GM12878 (cell line): ENCODE measurements at regions not wholly inside any gene's neighbourhood (a gene's known extent, or its start where the extent isn't known, plus 50 kb on each side); places are given as distances from the start of the nearest gene placed in this dataset.

Experiments used
- ATAC-seq: fragments of 200-7000 bp; cut with Tn5 transposase; 3 replicates; pipeline ENCODE4 v1.9.1; 2020; ENCODE audit warnings: mild to moderate bottlenecking, moderate library complexity
- BruUV-seq: library from RNA; stranded (reverse); fragments of 400-500 nt; replicated peaks from 2 replicates; lab custom pipeline; 2021; lab: Mats Ljungman, UMichigan
- CTCF ChIA-PET: fragments of 300-600 bp; sonication (Branson Sonifier 250); formaldehyde crosslinking; extraction: SDS; loops from one replicate; lab custom pipeline; 2021; ENCODE audit warnings: inconsistent platforms; lab: Yijun Ruan, JAX
- POLR2A ChIA-PET: fragments of 350-600 bp; formaldehyde crosslinking; extraction: SDS; loops from one replicate; lab custom pipeline; 2021; ENCODE audit warnings: inconsistent platforms; lab: Charles Lee
- RAD21 ChIA-PET: fragments of 300-600 bp; sonication (Branson Sonifier 250); formaldehyde crosslinking; loops from one replicate; lab custom pipeline; 2023; ENCODE audit warnings: antibody characterized with exemption; ENCODE audit not compliant: unreplicated experiment; lab: Charles Lee
- SMC1A ChIA-PET: fragments of 300-600 bp; sonication (Branson Sonifier 250); formaldehyde crosslinking; loops from one replicate; lab custom pipeline; 2023; ENCODE audit not compliant: unreplicated experiment, uncharacterized antibody; lab: Charles Lee
- DNase-seq: peaks from one replicate; pipeline ENCODE4 v3.0.0-alpha.2; 2011; ENCODE audit warnings: low read depth, low spot score
- FAIRE-seq: peaks from 3 replicates; lab custom pipeline; 2011; peaks lifted over from hg19 to GRCh38; lab: Jason Lieb, UNC
- H2AFZ ChIP-seq: 2 replicates; pipeline ENCODE4 v1.6.0; 2011; ENCODE audit warnings: low read depth, low read length, control low read depth; ENCODE audit not compliant: control insufficient read depth
- H3K27ac ChIP-seq: 2 replicates; pipeline ENCODE4 v1.5.1; 2011; ENCODE audit warnings: control low read depth; ENCODE audit not compliant: control insufficient read depth, insufficient read depth
- H3K27me3 ChIP-seq, 2 experiments: replicated peaks in 1 of 2; 2 replicates each; pipeline versions ENCODE4 v1.6.0 to v1.6.1; 2011; ENCODE audit warnings: low read length in 1 of 2; ENCODE audit not compliant: control insufficient read depth in 2 of 2, insufficient read depth in 2 of 2
- H3K36me3 ChIP-seq, 2 experiments: 2 replicates each; pipeline ENCODE4 v1.5.1; 2011; ENCODE audit warnings: low read length in 1 of 2; ENCODE audit not compliant: control insufficient read depth in 2 of 2, insufficient read depth in 2 of 2
- H3K4me1 ChIP-seq: 2 replicates; pipeline ENCODE4 v1.6.1; 2011; ENCODE audit warnings: mild to moderate bottlenecking, low read length, moderate library complexity, mixed read lengths; ENCODE audit not compliant: control insufficient read depth, insufficient read depth
- H3K4me2 ChIP-seq: 2 replicates; pipeline ENCODE4 v1.6.0; 2011; ENCODE audit warnings: control low read depth; ENCODE audit not compliant: control insufficient read depth, insufficient read depth
- H3K4me3 ChIP-seq: fragments of 200-600 bp; sonication (generic); 2 replicates; pipeline ENCODE4 v1.5.1; 2016
- H3K79me2 ChIP-seq: 2 replicates; pipeline ENCODE4 v1.6.0; 2011; ENCODE audit warnings: low read length; ENCODE audit not compliant: control insufficient read depth, insufficient read depth
- H3K9ac ChIP-seq: 2 replicates; pipeline ENCODE4 v1.8.0; 2011; ENCODE audit warnings: low read length, control low read depth, mixed read lengths; ENCODE audit not compliant: control insufficient read depth, insufficient read depth
- H3K9me3 ChIP-seq: replicated peaks from 3 replicates; pipeline ENCODE4 v1.5.1; 2011; ENCODE audit warnings: mild to moderate bottlenecking, low read length; ENCODE audit not compliant: control insufficient read depth, insufficient read depth
- H4K20me1 ChIP-seq: 2 replicates; pipeline ENCODE4 v1.6.0; 2011; ENCODE audit not compliant: control insufficient read depth, insufficient read depth
- NR2C2 ChIP-seq: IDR thresholded peaks from 2 replicates; pipeline ENCODE4 v1.6.1; 2011; ENCODE audit warnings: borderline replicate concordance, low read depth; ENCODE audit not compliant: control insufficient read depth, insufficient read length
- POU2F2 ChIP-seq: IDR thresholded peaks from 3 replicates; pipeline ENCODE4 v1.6.1; 2011; ENCODE audit warnings: low read depth, mild to moderate bottlenecking, low read length, borderline replicate concordance
- WGBS: methylation state at CpG from one replicate; pipeline ENCODE4 v1.1.6; 2016; ENCODE audit warnings: low lambda C conversion rate; ENCODE audit not compliant: insufficient replicate concordance, insufficient coverage; ENCODE audit errors: missing lambda C conversion rate; 5-methylcytosine and 5-hydroxymethylcytosine counted together
- in situ Hi-C: fragments of 300-500 bp; cut with MboI; formaldehyde crosslinking; loops from 9 replicates; pipeline ENCODE4 v1.14.3; 2018; ENCODE audit warnings: mixed read lengths
- intact Hi-C: fragments of 100-400 bp; cut with micrococcal nuclease; formaldehyde crosslinking; loops from one replicate; pipeline ENCODE4 v1.14.2; 2022; ENCODE audit not compliant: unreplicated experiment
- TF ChIP-seq, protein P1 (sequence below): fragments of 450-650 bp; IDR thresholded peaks from 2 replicates; pipeline ENCODE4 v1.6.1; 2017; ENCODE audit warnings: mild to moderate bottlenecking, low read depth, inconsistent platforms; ENCODE audit not compliant: poor library complexity, severe bottlenecking

DNA sequence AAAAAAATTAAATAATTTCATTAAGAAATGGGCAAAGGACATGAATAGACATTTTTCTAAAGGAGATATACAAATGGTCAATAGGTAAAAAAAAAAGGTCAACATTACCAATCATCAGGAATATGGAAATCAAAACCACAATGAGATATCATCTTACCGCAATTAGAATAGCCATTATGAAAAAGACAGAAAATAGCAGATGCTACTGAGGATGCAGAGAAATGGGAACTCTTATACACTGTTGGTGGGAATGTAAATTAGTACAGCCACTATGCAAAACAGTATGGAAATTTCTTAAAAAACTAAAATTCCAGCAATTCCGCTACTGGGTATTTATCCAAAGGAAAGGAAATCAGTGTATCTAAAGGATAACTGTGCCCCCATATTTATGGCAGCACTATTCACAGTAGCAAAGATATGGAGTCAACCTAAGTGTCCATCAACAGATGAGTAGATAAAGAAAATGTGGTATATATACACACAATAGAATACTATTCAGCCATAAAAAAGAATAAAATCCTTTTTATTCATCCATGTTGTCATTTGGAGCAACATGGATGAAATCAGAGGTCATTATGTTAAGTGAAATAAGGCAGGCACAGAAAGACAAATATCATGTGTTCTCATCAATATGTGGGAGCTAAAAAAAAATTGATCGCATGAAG lies 132.4 kb downstream of the RPL22L1 start (continued):
- TF ChIP-seq, protein P1, sequence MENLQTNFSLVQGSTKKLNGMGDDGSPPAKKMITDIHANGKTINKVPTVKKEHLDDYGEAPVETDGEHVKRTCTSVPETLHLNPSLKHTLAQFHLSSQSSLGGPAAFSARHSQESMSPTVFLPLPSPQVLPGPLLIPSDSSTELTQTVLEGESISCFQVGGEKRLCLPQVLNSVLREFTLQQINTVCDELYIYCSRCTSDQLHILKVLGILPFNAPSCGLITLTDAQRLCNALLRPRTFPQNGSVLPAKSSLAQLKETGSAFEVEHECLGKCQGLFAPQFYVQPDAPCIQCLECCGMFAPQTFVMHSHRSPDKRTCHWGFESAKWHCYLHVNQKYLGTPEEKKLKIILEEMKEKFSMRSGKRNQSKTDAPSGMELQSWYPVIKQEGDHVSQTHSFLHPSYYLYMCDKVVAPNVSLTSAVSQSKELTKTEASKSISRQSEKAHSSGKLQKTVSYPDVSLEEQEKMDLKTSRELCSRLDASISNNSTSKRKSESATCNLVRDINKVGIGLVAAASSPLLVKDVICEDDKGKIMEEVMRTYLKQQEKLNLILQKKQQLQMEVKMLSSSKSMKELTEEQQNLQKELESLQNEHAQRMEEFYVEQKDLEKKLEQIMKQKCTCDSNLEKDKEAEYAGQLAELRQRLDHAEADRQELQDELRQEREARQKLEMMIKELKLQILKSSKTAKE: no peak

DNA sequence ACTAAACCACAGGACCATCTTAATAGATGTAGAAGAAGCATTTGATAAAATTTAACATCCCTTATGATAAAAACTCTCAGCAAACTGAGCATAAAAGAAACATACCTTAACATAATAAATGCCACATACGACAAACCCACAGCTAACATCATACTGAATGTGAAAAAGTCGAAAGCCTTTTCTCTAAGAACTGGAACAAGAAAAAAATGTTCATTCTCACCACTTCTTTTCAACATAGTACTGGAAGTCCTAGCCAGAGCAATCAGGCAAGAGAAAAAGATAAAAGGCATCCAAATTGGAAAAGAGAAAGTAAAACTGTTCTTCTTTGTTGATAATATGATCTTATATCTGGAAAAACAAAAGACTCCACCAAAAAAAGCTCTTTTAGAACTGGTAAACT lies 134.2 kb downstream of the RPL22L1 start:
- POLR2A ChIA-PET: no interaction called here
- 26% methylated on average over 2 of the region's 2 CpGs for WGBS
- Histone ChIP-seq H3K79me2 (no peaks in the 10 kb centered on the region), H3K9ac (no peak overlapping the region), H2AFZ (no peak overlapping the region), H3K4me3 (no peak overlapping the region), H3K4me2 (no peak overlapping the region), H4K20me1 (no peaks in the 10 kb centered on the region), H3K4me1 (no peaks in the 10 kb centered on the region), H3K9me3 (no peaks in the 10 kb centered on the region), H3K27me3 (peaks cover 3% of the 10 kb centered on the region in 2 experiments; a peak in 1 of 4 replicates), H3K27ac (no peak overlapping the region), H3K36me3 (no peaks in the 10 kb centered on the region)
- ATAC-seq: no peak
- CTCF ChIA-PET: no interaction called here
- no peak for DNase-seq
- in situ Hi-C loops: no loop called here
- SMC1A ChIA-PET: interaction anchor here (1.1 kb wide), 1 partner anchor 11 kb away, joined by 4 read pairs; no protein-coding TSS in a partner anchor
- intact Hi-C loops: no loop called here
- TF ChIP-seq POU2F2: no peak
- TF ChIP-seq NR2C2: no peak
- FAIRE-seq: no peak
- no TSS peak for BruUV-seq
- RAD21 ChIA-PET: no interaction called here
